HEK293 (cell line): ENCODE measurements at regions not wholly inside any gene's neighbourhood (a gene's known extent, or its start where the extent isn't known, plus 50 kb on each side); places are given as distances from the start of the nearest gene placed in this dataset.

Experiments used
- CTCF ChIA-PET: fragments of 350-600 bp; formaldehyde crosslinking; extraction: SDS; loops from one replicate; lab custom pipeline; 2021; ENCODE audit warnings: antibody characterized with exemption; lab: Yijun Ruan, JAX
- POLR2A ChIA-PET: fragments of 300-600 bp; formaldehyde crosslinking; extraction: SDS; loops from one replicate; lab custom pipeline; 2020; ENCODE audit warnings: antibody characterized with exemption, inconsistent platforms; lab: Yijun Ruan, JAX
- H3K27ac ChIP-seq: fragments of 200-500 bp; sonication (Bioruptor generic); 2 replicates; pipeline ENCODE4 v1.5.1; 2014; ENCODE audit warnings: low read depth, low read length, control low read depth, inconsistent platforms; ENCODE audit errors: extremely low read depth
- H3K36me3 ChIP-seq, 2 experiments: fragments of 200-500 bp in 1 of 2; sonication (Bioruptor generic) in 1 of 2; 1 replicate in 1 of 2; 2 replicates in 1 of 2; pipeline ENCODE4 v1.5.1; 2014 to 2017; ENCODE audit warnings: inconsistent platforms in 2 of 2, low read length in 2 of 2; ENCODE audit not compliant: control insufficient read depth in 2 of 2, insufficient read depth in 1 of 2
- H3K4me1 ChIP-seq: fragments of 200-500 bp; sonication (Bioruptor generic); 2 replicates; pipeline ENCODE4 v1.5.1; 2014; ENCODE audit warnings: mild to moderate bottlenecking, low read length, inconsistent platforms; ENCODE audit not compliant: control insufficient read depth, insufficient read depth
- H3K4me3 ChIP-seq: 2 replicates; pipeline ENCODE4 v1.5.1; 2011; ENCODE audit warnings: low read depth, mild to moderate bottlenecking, control low read depth, low read length, moderate library complexity
- H3K9me3 ChIP-seq: fragments of 200-500 bp; sonication (Bioruptor generic); 2 replicates; pipeline ENCODE4 v1.5.1; 2014; ENCODE audit warnings: low read depth, low read length, inconsistent platforms; ENCODE audit not compliant: control insufficient read depth, insufficient read depth
- REST ChIP-seq: fragments of 450-650 bp; formaldehyde crosslinking; IDR thresholded peaks from 2 replicates; pipeline ENCODE4 v1.5.1; 2016; ENCODE audit warnings: missing biosample characterization, missing genetic modification characterization
- TCF7L2 ChIP-seq: IDR thresholded peaks from 2 replicates; pipeline ENCODE4 v1.6.1; 2011; ENCODE audit warnings: low read depth, mild to moderate bottlenecking, inconsistent platforms, low read length, moderate library complexity, borderline replicate concordance
- YY2 ChIP-seq: fragments of 450-650 bp; formaldehyde crosslinking; IDR thresholded peaks from 2 replicates; pipeline ENCODE4 v1.5.1; 2016; ENCODE audit warnings: missing biosample characterization, missing genetic modification characterization
- ZBTB11 ChIP-seq: fragments of 450-650 bp; formaldehyde crosslinking; conservative IDR thresholded peaks from 2 replicates; pipeline ENCODE4 v1.5.1; 2016; ENCODE audit warnings: low read depth, missing biosample characterization, missing genetic modification characterization
- ZEB2 ChIP-seq: fragments of 450-650 bp; formaldehyde crosslinking; IDR thresholded peaks from 2 replicates; pipeline ENCODE4 v1.5.1; 2016; ENCODE audit warnings: missing biosample characterization, missing genetic modification characterization
- ZFP37 ChIP-seq: fragments of 450-650 bp; formaldehyde crosslinking; IDR thresholded peaks from 2 replicates; pipeline ENCODE4 v1.5.1; 2016; ENCODE audit warnings: missing biosample characterization, missing genetic modification characterization
- ZNF138 ChIP-seq: fragments of 450-650 bp; formaldehyde crosslinking; IDR thresholded peaks from 2 replicates; pipeline ENCODE4 v1.5.1; 2016; ENCODE audit warnings: missing biosample characterization, missing genetic modification characterization, borderline replicate concordance
- ZNF184 ChIP-seq: fragments of 450-650 bp; IDR thresholded peaks from 2 replicates; pipeline ENCODE4 v1.5.1; 2018; ENCODE audit warnings: missing biosample characterization, mild to moderate bottlenecking, missing genetic modification characterization
- ZNF248 ChIP-seq: fragments of 450-650 bp; formaldehyde crosslinking; IDR thresholded peaks from 2 replicates; pipeline ENCODE4 v1.5.1; 2017; ENCODE audit warnings: missing biosample characterization, missing genetic modification characterization
- ZNF335 ChIP-seq: fragments of 450-650 bp; formaldehyde crosslinking; conservative IDR thresholded peaks from 2 replicates; pipeline ENCODE4 v1.5.1; 2016; ENCODE audit warnings: missing biosample characterization, missing genetic modification characterization
- ZNF341 ChIP-seq: fragments of 450-650 bp; formaldehyde crosslinking; IDR thresholded peaks from 2 replicates; pipeline ENCODE4; 2016; ENCODE audit warnings: low read depth, missing biosample characterization, missing genetic modification characterization
- ZNF366 ChIP-seq: fragments of 450-650 bp; formaldehyde crosslinking; conservative IDR thresholded peaks from 2 replicates; pipeline ENCODE4 v1.5.1; 2016; ENCODE audit warnings: missing biosample characterization, missing genetic modification characterization
- ZNF398 ChIP-seq: fragments of 450-650 bp; formaldehyde crosslinking; IDR thresholded peaks from 2 replicates; pipeline ENCODE4 v1.5.1; 2017; ENCODE audit warnings: missing biosample characterization, missing genetic modification characterization
- ZNF521 ChIP-seq: fragments of 450-650 bp; formaldehyde crosslinking; IDR thresholded peaks from 2 replicates; pipeline ENCODE4 v1.5.1; 2017; ENCODE audit warnings: missing biosample characterization, mild to moderate bottlenecking, missing genetic modification characterization
- ZNF660 ChIP-seq: fragments of 450-650 bp; IDR thresholded peaks from 2 replicates; pipeline ENCODE4 v1.5.1; 2018; ENCODE audit warnings: missing biosample characterization, mild to moderate bottlenecking, missing genetic modification characterization
- ZNF843 ChIP-seq: fragments of 450-650 bp; formaldehyde crosslinking; IDR thresholded peaks from 2 replicates; pipeline ENCODE4 v1.5.1; 2016; ENCODE audit warnings: missing biosample characterization, missing genetic modification characterization
- TF ChIP-seq, protein P1 (sequence below): fragments of 450-650 bp; formaldehyde crosslinking; IDR thresholded peaks from 2 replicates; pipeline ENCODE4 v1.5.1; 2016; ENCODE audit warnings: missing biosample characterization, missing genetic modification characterization, borderline replicate concordance

DNA sequence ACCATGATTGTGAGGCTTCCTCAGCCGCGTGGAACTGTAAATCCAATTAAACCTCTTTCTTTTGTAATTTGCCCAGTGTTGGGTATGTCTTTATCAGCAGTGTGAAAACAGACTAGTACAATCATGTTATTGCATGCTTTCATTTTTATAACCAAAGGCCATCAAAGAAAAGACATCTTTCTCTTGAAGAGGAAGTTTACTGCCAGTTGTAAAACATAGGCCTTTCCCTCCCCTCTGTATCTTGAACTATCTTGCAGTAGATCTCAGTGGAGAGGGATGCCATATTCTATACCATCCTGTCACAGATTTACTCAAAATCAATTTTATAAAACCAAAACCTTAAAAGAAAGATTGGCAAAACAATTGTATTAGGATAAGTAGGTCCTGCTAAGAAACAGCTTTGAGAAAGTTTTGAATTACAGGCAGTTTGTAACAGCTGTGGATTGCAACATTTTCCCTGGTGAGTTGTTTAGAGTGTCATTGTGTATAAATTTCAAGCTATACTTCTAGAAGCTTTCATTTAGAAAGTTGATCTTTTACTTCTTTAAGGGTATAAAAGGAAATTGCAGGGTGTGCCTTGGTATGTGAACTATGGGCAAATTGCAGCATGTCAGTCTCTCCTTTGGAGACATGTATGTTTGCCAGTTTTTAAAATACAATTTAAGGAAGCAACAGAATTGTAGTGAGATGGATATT lies 128.0 kb downstream of the ATP23 start:
- H3K9me3 ChIP-seq = no peaks in the 10 kb centered on the region
- H3K27ac ChIP-seq = no peak overlapping the region
- TF ChIP-seq TCF7L2 (no peak), ZNF521 (tag by site-specific recombination) (no peak), ZNF660 (tag by site-specific recombination) (no peak), ZNF398 (tag by site-specific recombination) (no peak), ZBTB11 (tag by site-specific recombination) (no peak), ZNF366 (tag by site-specific recombination) (no peak), ZNF335 (no peak)
- CTCF ChIA-PET = no interaction called here
- no peaks in the 10 kb centered on the region for H3K36me3 ChIP-seq
- H3K4me1 ChIP-seq = no peaks in the 10 kb centered on the region
- POLR2A ChIA-PET = no interaction called here
- H3K4me3 ChIP-seq = no peak overlapping the region

DNA sequence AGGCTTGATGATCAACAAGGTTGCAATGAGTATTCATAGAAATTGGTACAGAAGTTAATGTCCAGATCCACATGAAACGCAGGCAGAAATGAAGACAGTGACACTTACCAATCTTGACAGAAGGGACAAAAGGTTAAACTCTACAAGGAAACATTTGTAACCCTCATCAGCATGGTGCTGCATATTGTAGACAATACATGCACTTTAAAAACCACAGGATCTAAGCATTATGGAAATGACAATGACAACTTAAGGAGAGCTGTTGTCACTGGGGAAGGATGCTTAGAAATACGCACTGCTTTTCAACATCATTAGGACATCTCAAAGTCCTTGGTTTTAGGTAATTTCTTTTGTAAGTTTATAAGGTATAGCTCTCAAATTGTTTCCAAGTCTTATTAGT lies 130.6 kb downstream of the ATP23 start:
- Histone ChIP-seq H3K27ac (no peak overlapping the region), H3K4me1 (no peaks in the 10 kb centered on the region), H3K4me3 (no peak overlapping the region)
- CTCF ChIA-PET = interaction anchor here (0.6 kb wide), 1 partner anchor 470 kb away, joined by 3 read pairs; no protein-coding TSS in a partner anchor
- no peak for TF ChIP-seq ZEB2 (tag by site-specific recombination)
- no peak for TF ChIP-seq REST (tag by site-specific recombination)
- no peak for TF ChIP-seq ZNF184 (tag by site-specific recombination)
- no peak for TF ChIP-seq ZNF138 (tag by site-specific recombination)
- no peak for TF ChIP-seq ZNF341 (tag by site-specific recombination)
- no peak for TF ChIP-seq ZFP37 (tag by site-specific recombination)
- TF ChIP-seq ZNF843 (tag by site-specific recombination) = no peak
- TF ChIP-seq ZNF248 = no peak
- TF ChIP-seq, protein P1, sequence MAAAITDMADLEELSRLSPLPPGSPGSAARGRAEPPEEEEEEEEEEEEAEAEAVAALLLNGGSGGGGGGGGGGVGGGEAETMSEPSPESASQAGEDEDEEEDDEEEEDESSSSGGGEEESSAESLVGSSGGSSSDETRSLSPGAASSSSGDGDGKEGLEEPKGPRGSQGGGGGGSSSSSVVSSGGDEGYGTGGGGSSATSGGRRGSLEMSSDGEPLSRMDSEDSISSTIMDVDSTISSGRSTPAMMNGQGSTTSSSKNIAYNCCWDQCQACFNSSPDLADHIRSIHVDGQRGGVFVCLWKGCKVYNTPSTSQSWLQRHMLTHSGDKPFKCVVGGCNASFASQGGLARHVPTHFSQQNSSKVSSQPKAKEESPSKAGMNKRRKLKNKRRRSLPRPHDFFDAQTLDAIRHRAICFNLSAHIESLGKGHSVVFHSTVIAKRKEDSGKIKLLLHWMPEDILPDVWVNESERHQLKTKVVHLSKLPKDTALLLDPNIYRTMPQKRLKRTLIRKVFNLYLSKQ (tag by site-specific recombination) = no peak
- TF ChIP-seq ZBTB11 (tag by site-specific recombination) = no peak
- TF ChIP-seq YY2 (tag by site-specific recombination) = no peak
- TF ChIP-seq, all 188 proteins: peak for 0
- POLR2A ChIA-PET = no interaction called here
- Histone ChIP-seq H3K36me3 (no peaks in the 10 kb centered on the region), H3K9me3 (no peaks in the 10 kb centered on the region)
